Endothelial cell (in vitro differentiated cells): ENCODE measurements at regions not wholly inside any gene's neighbourhood (a gene's known extent, or its start where the extent isn't known, plus 50 kb on each side); places are given as distances from the start of the nearest gene placed in this dataset.

Experiments
- DNase-seq: peaks from one replicate; pipeline ENCODE4 v3.0.0; 2021; ENCODE audit warnings: low spot score
- H3K27ac Mint-ChIP-seq: one replicate; pipeline ENCODE4 v1.8.0; 2021; ENCODE audit warnings: mixed read lengths, inconsistent platforms; ENCODE audit not compliant: unreplicated experiment
- H3K27me3 Mint-ChIP-seq: one replicate; pipeline ENCODE4 v1.8.0; 2021; ENCODE audit warnings: mild to moderate bottlenecking, moderate library complexity, mixed read lengths, inconsistent platforms; ENCODE audit not compliant: unreplicated experiment
- H3K36me3 Mint-ChIP-seq: one replicate; pipeline ENCODE4 v1.8.0; 2021; ENCODE audit warnings: mild to moderate bottlenecking, low read depth, mixed read lengths, inconsistent platforms; ENCODE audit not compliant: unreplicated experiment
- H3K4me1 Mint-ChIP-seq: one replicate; pipeline ENCODE4 v1.8.0; 2021; ENCODE audit warnings: mild to moderate bottlenecking, mixed read lengths, inconsistent platforms; ENCODE audit not compliant: unreplicated experiment
- H3K4me3 Mint-ChIP-seq: one replicate; pipeline ENCODE4 v1.8.0; 2021; ENCODE audit warnings: mild to moderate bottlenecking, mixed read lengths, inconsistent platforms; ENCODE audit not compliant: unreplicated experiment
- H3K9me3 Mint-ChIP-seq: one replicate; pipeline ENCODE4 v1.8.0; 2021; ENCODE audit warnings: mixed read lengths, inconsistent platforms; ENCODE audit not compliant: unreplicated experiment
- CTCF ChIP-seq: fragments of 200-600 bp; sonication (generic); IDR thresholded peaks from one replicate; pipeline ENCODE4 v1.5.0; 2021; ENCODE audit warnings: antibody characterized with exemption; ENCODE audit not compliant: unreplicated experiment

- H3K9me3 Mint-ChIP-seq: no peaks in the 10 kb centered on the region
- no peak overlapping the region for H3K27ac Mint-ChIP-seq
- H3K36me3 Mint-ChIP-seq: no peaks in the 10 kb centered on the region
- no peak overlapping the region for H3K4me3 Mint-ChIP-seq
- no peak for TF ChIP-seq CTCF
- H3K27me3 Mint-ChIP-seq: peaks cover 2% of the 10 kb centered on the region
- H3K4me1 Mint-ChIP-seq: no peaks in the 10 kb centered on the region
- no peak for DNase-seq
Observed at GRCh38 chr18:35797948-35798347, 174.5 kb upstream of the RMP24 start.

DNA sequence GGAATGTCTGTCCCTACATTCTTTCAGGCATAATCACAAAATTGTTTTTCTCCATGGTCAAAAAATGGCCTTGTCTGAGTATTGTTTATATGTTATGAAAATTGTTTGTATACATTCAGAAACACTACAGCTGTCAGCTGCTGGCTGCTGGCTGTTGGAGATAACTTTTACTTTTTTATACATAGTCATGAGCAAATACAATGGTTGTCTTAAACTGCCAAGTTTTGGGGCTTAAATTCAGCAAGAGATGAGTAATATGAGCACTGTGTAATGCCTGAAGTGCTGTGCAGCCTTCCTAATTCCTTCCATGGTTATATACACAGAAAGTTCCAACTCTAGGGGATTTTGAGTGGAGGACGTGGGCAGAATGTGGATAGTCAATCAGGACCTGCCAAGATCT lies 168.9 kb upstream of the RMP24 start:
- H3K9me3 Mint-ChIP-seq: no peaks in the 10 kb centered on the region
- H3K4me1 Mint-ChIP-seq: no peaks in the 10 kb centered on the region
- no peak for DNase-seq
- no peak overlapping the region for H3K4me3 Mint-ChIP-seq
- H3K36me3 Mint-ChIP-seq: no peaks in the 10 kb centered on the region
- no peak for TF ChIP-seq CTCF
- no peaks in the 10 kb centered on the region for H3K27me3 Mint-ChIP-seq
- no peak overlapping the region for H3K27ac Mint-ChIP-seq

GRCh38 chr18:35804377-35804776 lies 168.1 kb upstream of the RMP24 start:
- H3K36me3 Mint-ChIP-seq: no peaks in the 10 kb centered on the region
- peaks cover 3% of the 10 kb centered on the region for H3K4me1 Mint-ChIP-seq
- no peak for DNase-seq
- H3K4me3 Mint-ChIP-seq: no peak overlapping the region
- no peak overlapping the region for H3K27ac Mint-ChIP-seq
- no peaks in the 10 kb centered on the region for H3K9me3 Mint-ChIP-seq
- no peak for TF ChIP-seq CTCF
- H3K27me3 Mint-ChIP-seq: no peaks in the 10 kb centered on the region

DNA sequence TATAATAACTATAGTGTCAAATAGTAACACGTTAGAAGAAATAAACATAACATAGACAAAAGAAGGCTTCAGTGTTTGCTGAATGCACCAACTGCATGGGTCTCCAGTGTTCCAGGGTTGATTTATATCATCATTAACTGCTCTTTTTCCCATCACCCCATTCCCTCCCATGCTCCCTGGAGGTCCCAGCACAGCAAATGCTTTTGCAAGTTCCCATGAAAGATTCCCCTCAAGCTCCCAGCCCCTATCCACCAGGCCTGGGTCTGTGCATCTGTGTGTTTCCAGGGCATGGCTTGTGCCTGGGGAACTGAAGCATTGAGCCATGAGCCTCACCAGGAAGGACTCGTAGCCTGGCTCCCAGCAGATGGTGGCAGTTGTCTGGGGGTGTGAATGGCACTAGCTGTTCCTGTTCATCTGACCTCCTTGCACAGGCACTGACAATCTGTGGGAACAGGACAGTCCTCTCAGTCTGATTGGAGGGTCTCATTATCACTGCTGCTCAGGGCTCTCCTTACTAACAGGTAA lies 164.6 kb upstream of the RMP24 start:
- Mint-ChIP-seq H3K36me3 (no peaks in the 10 kb centered on the region), H3K27me3 (no peaks in the 10 kb centered on the region), H3K27ac (no peak overlapping the region)

GRCh38 chr18:35808796-35809195 lies 163.7 kb upstream of the RMP24 start:
- TF ChIP-seq CTCF: no peak
- Mint-ChIP-seq H3K4me3 (no peak overlapping the region), H3K9me3 (peaks cover 3% of the 10 kb centered on the region), H3K27ac (no peak overlapping the region), H3K4me1 (peaks cover 6% of the 10 kb centered on the region), H3K36me3 (no peaks in the 10 kb centered on the region), H3K27me3 (no peaks in the 10 kb centered on the region)
- DNase-seq: no peak

More for the DNA sequence above, 164.6 kb upstream of the RMP24 start:
- DNase-seq: no peak
- no peaks in the 10 kb centered on the region for H3K9me3 Mint-ChIP-seq
- H3K4me1 Mint-ChIP-seq: peaks cover 6% of the 10 kb centered on the region
- no peak for TF ChIP-seq CTCF
- no peak overlapping the region for H3K4me3 Mint-ChIP-seq
